HEK293 (cell line): ENCODE measurements at regions not wholly inside any gene's neighbourhood (a gene's known extent, or its start where the extent isn't known, plus 50 kb on each side); places are given as distances from the start of the nearest gene placed in this dataset.

Experiments
- CTCF ChIA-PET: fragments of 350-600 bp; formaldehyde crosslinking; extraction: SDS; loops from one replicate; lab custom pipeline; 2021; ENCODE audit warnings: antibody characterized with exemption; lab: Yijun Ruan, JAX
- POLR2A ChIA-PET: fragments of 300-600 bp; formaldehyde crosslinking; extraction: SDS; loops from one replicate; lab custom pipeline; 2020; ENCODE audit warnings: antibody characterized with exemption, inconsistent platforms; lab: Yijun Ruan, JAX
- H3K27ac ChIP-seq: fragments of 200-500 bp; sonication (Bioruptor generic); 2 replicates; pipeline ENCODE4 v1.5.1; 2014; ENCODE audit warnings: low read depth, low read length, control low read depth, inconsistent platforms; ENCODE audit errors: extremely low read depth
- H3K36me3 ChIP-seq, 2 experiments: fragments of 200-500 bp in 1 of 2; sonication (Bioruptor generic) in 1 of 2; 1 replicate in 1 of 2; 2 replicates in 1 of 2; pipeline ENCODE4 v1.5.1; 2014 to 2017; ENCODE audit warnings: inconsistent platforms in 2 of 2, low read length in 2 of 2; ENCODE audit not compliant: control insufficient read depth in 2 of 2, insufficient read depth in 1 of 2
- H3K4me1 ChIP-seq: fragments of 200-500 bp; sonication (Bioruptor generic); 2 replicates; pipeline ENCODE4 v1.5.1; 2014; ENCODE audit warnings: mild to moderate bottlenecking, low read length, inconsistent platforms; ENCODE audit not compliant: control insufficient read depth, insufficient read depth
- H3K4me3 ChIP-seq: 2 replicates; pipeline ENCODE4 v1.5.1; 2011; ENCODE audit warnings: low read depth, mild to moderate bottlenecking, control low read depth, low read length, moderate library complexity
- H3K9me3 ChIP-seq: fragments of 200-500 bp; sonication (Bioruptor generic); 2 replicates; pipeline ENCODE4 v1.5.1; 2014; ENCODE audit warnings: low read depth, low read length, inconsistent platforms; ENCODE audit not compliant: control insufficient read depth, insufficient read depth
- BCL11B ChIP-seq: fragments of 450-650 bp; formaldehyde crosslinking; IDR thresholded peaks from 2 replicates; pipeline ENCODE4 v1.5.1; 2016; ENCODE audit warnings: low read depth, missing biosample characterization, missing genetic modification characterization
- GLI4 ChIP-seq: fragments of 450-650 bp; formaldehyde crosslinking; IDR thresholded peaks from 2 replicates; pipeline ENCODE4 v1.5.1; 2016; ENCODE audit warnings: missing biosample characterization, missing genetic modification characterization
- GLIS1 ChIP-seq: fragments of 450-650 bp; formaldehyde crosslinking; IDR thresholded peaks from 2 replicates; pipeline ENCODE4 v1.5.1; 2016; ENCODE audit warnings: missing biosample characterization, missing genetic modification characterization
- HOXA7 ChIP-seq: sonication (generic); formaldehyde crosslinking; IDR thresholded peaks from 2 replicates; pipeline ENCODE4 v1.8.1; 2022; ENCODE audit warnings: missing genetic modification reagents, borderline replicate concordance
- KLF10 ChIP-seq: fragments of 450-650 bp; IDR thresholded peaks from 2 replicates; pipeline ENCODE4 v1.5.1; 2018; ENCODE audit warnings: missing biosample characterization, mild to moderate bottlenecking, missing genetic modification characterization
- KLF9 ChIP-seq: fragments of 450-650 bp; formaldehyde crosslinking; IDR thresholded peaks from 2 replicates; pipeline ENCODE4 v1.5.1; 2016; ENCODE audit warnings: missing biosample characterization, missing genetic modification characterization, low read depth
- MEIS1 ChIP-seq: sonication (generic); formaldehyde crosslinking; IDR thresholded peaks from 2 replicates; pipeline ENCODE4 v1.8.1; 2022; ENCODE audit warnings: missing genetic modification reagents, mild to moderate bottlenecking, borderline replicate concordance
- MZF1 ChIP-seq: fragments of 450-650 bp; formaldehyde crosslinking; IDR thresholded peaks from 2 replicates; pipeline ENCODE4 v1.5.1; 2017; ENCODE audit warnings: missing biosample characterization, missing genetic modification characterization, borderline replicate concordance
- OSR2 ChIP-seq: fragments of 450-650 bp; formaldehyde crosslinking; IDR thresholded peaks from 2 replicates; pipeline ENCODE4 v1.5.1; 2016; ENCODE audit warnings: missing biosample characterization, missing genetic modification characterization
- PATZ1 ChIP-seq: fragments of 450-650 bp; formaldehyde crosslinking; IDR thresholded peaks from 2 replicates; pipeline ENCODE4 v1.5.1; 2016; ENCODE audit warnings: missing biosample characterization, missing genetic modification characterization
- SP2 ChIP-seq: fragments of 450-650 bp; formaldehyde crosslinking; IDR thresholded peaks from 2 replicates; pipeline ENCODE4 v1.5.1; 2016; ENCODE audit warnings: missing biosample characterization, missing genetic modification characterization
- ZBTB8A ChIP-seq: fragments of 450-650 bp; formaldehyde crosslinking; IDR thresholded peaks from 2 replicates; pipeline ENCODE4 v1.5.1; 2016; ENCODE audit warnings: missing biosample characterization, missing genetic modification characterization
- ZFP3 ChIP-seq: fragments of 450-650 bp; formaldehyde crosslinking; IDR thresholded peaks from 2 replicates; pipeline ENCODE4 v1.5.1; 2016; ENCODE audit warnings: low read depth, missing biosample characterization, missing genetic modification characterization
- ZFP69B ChIP-seq: fragments of 450-650 bp; formaldehyde crosslinking; IDR thresholded peaks from 2 replicates; pipeline ENCODE4 v1.5.1; 2016; ENCODE audit warnings: missing biosample characterization, missing genetic modification characterization
- ZNF19 ChIP-seq: fragments of 450-650 bp; formaldehyde crosslinking; IDR thresholded peaks from 2 replicates; pipeline ENCODE4; 2016; ENCODE audit warnings: missing biosample characterization, missing genetic modification characterization, low read depth
- ZNF221 ChIP-seq: fragments of 450-650 bp; formaldehyde crosslinking; IDR thresholded peaks from 2 replicates; pipeline ENCODE4 v1.5.1; 2017; ENCODE audit warnings: missing biosample characterization, missing genetic modification characterization, borderline replicate concordance
- ZNF501 ChIP-seq: fragments of 450-650 bp; formaldehyde crosslinking; IDR thresholded peaks from 2 replicates; pipeline ENCODE4 v1.5.1; 2016; ENCODE audit warnings: missing biosample characterization, missing genetic modification characterization
- ZNF518A ChIP-seq: fragments of 450-650 bp; formaldehyde crosslinking; conservative IDR thresholded peaks from 2 replicates; pipeline ENCODE4 v1.5.1; 2016; ENCODE audit warnings: low read depth, missing biosample characterization, missing genetic modification characterization
- ZNF558 ChIP-seq: fragments of 450-650 bp; formaldehyde crosslinking; IDR thresholded peaks from 2 replicates; pipeline ENCODE4 v1.5.1; 2016; ENCODE audit warnings: missing biosample characterization, missing genetic modification characterization
- ZNF610 ChIP-seq: fragments of 450-650 bp; formaldehyde crosslinking; IDR thresholded peaks from 2 replicates; pipeline ENCODE4 v1.5.1; 2016; ENCODE audit warnings: missing biosample characterization, missing genetic modification characterization, borderline replicate concordance
- ZNF624 ChIP-seq: fragments of 450-650 bp; formaldehyde crosslinking; IDR thresholded peaks from 2 replicates; pipeline ENCODE4 v1.5.1; 2017; ENCODE audit warnings: missing biosample characterization, missing genetic modification characterization
- ZNF664 ChIP-seq: fragments of 450-650 bp; formaldehyde crosslinking; IDR thresholded peaks from 2 replicates; pipeline ENCODE4 v1.5.1; 2016; ENCODE audit warnings: missing biosample characterization, missing genetic modification characterization
- ZNF704 ChIP-seq: fragments of 450-650 bp; formaldehyde crosslinking; IDR thresholded peaks from 2 replicates; pipeline ENCODE4 v1.5.1; 2016; ENCODE audit warnings: missing biosample characterization, missing genetic modification characterization
- TF ChIP-seq, protein P1 (sequence below): fragments of 450-650 bp; formaldehyde crosslinking; IDR thresholded peaks from 2 replicates; pipeline ENCODE4 v1.5.1; 2016; ENCODE audit warnings: missing biosample characterization, missing genetic modification characterization
- TF ChIP-seq, protein P2 (sequence below): fragments of 450-650 bp; formaldehyde crosslinking; IDR thresholded peaks from 2 replicates; pipeline ENCODE4 v1.5.1; 2016; ENCODE audit warnings: missing biosample characterization, missing genetic modification characterization
- TF ChIP-seq, protein P3 (sequence below): fragments of 450-650 bp; formaldehyde crosslinking; IDR thresholded peaks from 2 replicates; pipeline ENCODE4 v1.5.1; 2016; ENCODE audit warnings: missing biosample characterization, missing genetic modification characterization

DNA sequence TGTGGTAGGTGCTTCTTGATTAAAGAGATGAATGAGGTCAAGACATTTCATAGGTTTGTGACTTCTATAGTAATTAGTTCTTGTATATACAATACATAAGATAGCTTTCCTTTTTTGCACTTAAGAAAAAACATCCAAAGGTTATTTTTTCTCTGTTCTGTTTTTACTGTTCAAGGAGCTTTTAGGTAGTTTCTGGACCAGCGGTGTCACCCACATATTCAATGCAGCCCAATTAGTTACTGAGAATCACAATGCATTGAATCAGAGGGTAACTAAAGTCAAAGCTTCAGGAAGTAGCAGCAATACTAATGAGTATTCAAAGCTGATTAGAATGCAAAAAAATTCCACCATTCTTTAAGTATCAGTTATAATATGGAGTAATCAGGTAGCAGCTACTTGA is 211.6 kb downstream of the SH2D1A start:
- Histone ChIP-seq H3K4me1 (no peaks in the 10 kb centered on the region), H3K9me3 (no peaks in the 10 kb centered on the region), H3K27ac (no peak overlapping the region), H3K4me3 (no peak overlapping the region), H3K36me3 (no peaks in the 10 kb centered on the region)
- CTCF ChIA-PET, result interaction anchor here (0.7 kb wide), 1 partner anchor 764 kb away, joined by 6 read pairs; no protein-coding TSS in a partner anchor
- POLR2A ChIA-PET, result no interaction called here
- TF ChIP-seq SP2 (tag by site-specific recombination) (no peak), MEIS1 (CRISPR knock-in tag) (no peak), ZFP69B (no peak), ZNF624 (no peak), GLI4 (no peak), BCL11B (tag by site-specific recombination) (no peak), ZNF664 (tag by site-specific recombination) (no peak), MZF1 (tag by site-specific recombination) (no peak), OSR2 (tag by site-specific recombination) (no peak), KLF9 (tag by site-specific recombination) (no peak), PATZ1 (no peak), GLIS1 (tag by site-specific recombination) (no peak), ZNF221 (no peak), ZNF558 (tag by site-specific recombination) (no peak)

GRCh38 chrX:124573468-124573867 is 227.1 kb downstream of the SH2D1A start:
- no peaks in the 10 kb centered on the region for H3K4me1 ChIP-seq
- ChIA-PET POLR2A (no interaction called here), CTCF (no interaction called here)
- H3K9me3 ChIP-seq, result no peaks in the 10 kb centered on the region
- H3K27ac ChIP-seq, result no peak overlapping the region
- H3K36me3 ChIP-seq, result no peaks in the 10 kb centered on the region
- no peak overlapping the region for H3K4me3 ChIP-seq
- TF ChIP-seq ZFP3 (tag by site-specific recombination) (no peak), KLF10 (tag by site-specific recombination) (no peak), ZNF19 (tag by site-specific recombination) (no peak), HOXA7 (CRISPR knock-in tag) (no peak), ZNF704 (tag by site-specific recombination) (no peak), ZNF501 (tag by site-specific recombination) (no peak), ZNF610 (tag by site-specific recombination) (no peak), ZBTB8A (tag by site-specific recombination) (no peak), ZNF518A (tag by site-specific recombination) (no peak)
- TF ChIP-seq, protein P1, sequence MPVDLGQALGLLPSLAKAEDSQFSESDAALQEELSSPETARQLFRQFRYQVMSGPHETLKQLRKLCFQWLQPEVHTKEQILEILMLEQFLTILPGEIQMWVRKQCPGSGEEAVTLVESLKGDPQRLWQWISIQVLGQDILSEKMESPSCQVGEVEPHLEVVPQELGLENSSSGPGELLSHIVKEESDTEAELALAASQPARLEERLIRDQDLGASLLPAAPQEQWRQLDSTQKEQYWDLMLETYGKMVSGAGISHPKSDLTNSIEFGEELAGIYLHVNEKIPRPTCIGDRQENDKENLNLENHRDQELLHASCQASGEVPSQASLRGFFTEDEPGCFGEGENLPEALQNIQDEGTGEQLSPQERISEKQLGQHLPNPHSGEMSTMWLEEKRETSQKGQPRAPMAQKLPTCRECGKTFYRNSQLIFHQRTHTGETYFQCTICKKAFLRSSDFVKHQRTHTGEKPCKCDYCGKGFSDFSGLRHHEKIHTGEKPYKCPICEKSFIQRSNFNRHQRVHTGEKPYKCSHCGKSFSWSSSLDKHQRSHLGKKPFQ (tag by site-specific recombination), result no peak
- TF ChIP-seq, protein P2, sequence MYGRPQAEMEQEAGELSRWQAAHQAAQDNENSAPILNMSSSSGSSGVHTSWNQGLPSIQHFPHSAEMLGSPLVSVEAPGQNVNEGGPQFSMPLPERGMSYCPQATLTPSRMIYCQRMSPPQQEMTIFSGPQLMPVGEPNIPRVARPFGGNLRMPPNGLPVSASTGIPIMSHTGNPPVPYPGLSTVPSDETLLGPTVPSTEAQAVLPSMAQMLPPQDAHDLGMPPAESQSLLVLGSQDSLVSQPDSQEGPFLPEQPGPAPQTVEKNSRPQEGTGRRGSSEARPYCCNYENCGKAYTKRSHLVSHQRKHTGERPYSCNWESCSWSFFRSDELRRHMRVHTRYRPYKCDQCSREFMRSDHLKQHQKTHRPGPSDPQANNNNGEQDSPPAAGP, result no peak
- TF ChIP-seq, protein P3, sequence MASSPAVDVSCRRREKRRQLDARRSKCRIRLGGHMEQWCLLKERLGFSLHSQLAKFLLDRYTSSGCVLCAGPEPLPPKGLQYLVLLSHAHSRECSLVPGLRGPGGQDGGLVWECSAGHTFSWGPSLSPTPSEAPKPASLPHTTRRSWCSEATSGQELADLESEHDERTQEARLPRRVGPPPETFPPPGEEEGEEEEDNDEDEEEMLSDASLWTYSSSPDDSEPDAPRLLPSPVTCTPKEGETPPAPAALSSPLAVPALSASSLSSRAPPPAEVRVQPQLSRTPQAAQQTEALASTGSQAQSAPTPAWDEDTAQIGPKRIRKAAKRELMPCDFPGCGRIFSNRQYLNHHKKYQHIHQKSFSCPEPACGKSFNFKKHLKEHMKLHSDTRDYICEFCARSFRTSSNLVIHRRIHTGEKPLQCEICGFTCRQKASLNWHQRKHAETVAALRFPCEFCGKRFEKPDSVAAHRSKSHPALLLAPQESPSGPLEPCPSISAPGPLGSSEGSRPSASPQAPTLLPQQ (tag by site-specific recombination), result no peak
